Coronary artery (tissue), 2 donors: ENCODE measurements at regions not wholly inside any gene's neighbourhood (a gene's known extent, or its start where the extent isn't known, plus 50 kb on each side); places are given as distances from the start of the nearest gene placed in this dataset.

Source experiments
- DNase-seq: peaks from one replicate; pipeline ENCODE4 v3.0.0-alpha.2; 2017; ENCODE audit warnings: low spot score
- H3K27ac ChIP-seq, 2 donors: fragments of 200-600 bp; sonication (generic); one replicate each; pipeline ENCODE4 v1.5.1; 2016 to 2019
- H3K4me3 ChIP-seq: fragments of 200-600 bp; sonication (generic); 2 replicates; pipeline ENCODE4 v1.5.1; 2016; ENCODE audit warnings: mild to moderate bottlenecking, moderate library complexity
- TF ChIP-seq, protein P1 (sequence below): fragments of 200-600 bp; sonication (generic); IDR thresholded peaks from one replicate; pipeline ENCODE4 v1.5.1; 2019; ENCODE audit warnings: antibody characterized with exemption

DNA sequence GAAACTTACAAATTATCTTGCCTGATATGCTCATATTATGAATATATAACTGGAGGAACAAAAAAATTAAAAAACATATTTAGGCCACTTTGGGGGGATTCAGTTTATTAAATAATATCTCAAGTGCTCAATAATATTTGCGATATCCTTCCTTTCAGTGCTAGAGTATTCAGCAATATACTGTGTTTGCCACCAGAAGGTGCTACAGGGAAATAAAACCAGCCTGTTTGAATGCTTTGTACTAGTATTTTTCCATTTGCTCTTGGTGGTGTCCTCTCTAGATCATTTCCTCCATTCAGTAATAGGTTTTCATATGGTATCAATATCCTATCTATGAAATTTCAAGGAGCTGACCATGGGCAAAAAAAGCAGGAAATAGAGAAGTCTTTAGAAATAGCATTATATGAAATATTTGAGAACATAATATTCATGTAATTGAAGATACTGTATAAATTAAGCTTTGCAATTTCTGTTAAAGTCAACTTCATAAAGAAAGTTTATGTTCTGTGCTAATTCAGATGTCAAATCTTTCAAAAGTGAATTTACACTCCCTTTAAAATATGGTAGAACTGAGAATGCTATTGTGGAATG lies 106.2 kb upstream of the NAV3 start:
- H3K4me3 ChIP-seq = no peak overlapping the region
- H3K27ac ChIP-seq = no peak overlapping the region
- TF ChIP-seq, protein P1, sequence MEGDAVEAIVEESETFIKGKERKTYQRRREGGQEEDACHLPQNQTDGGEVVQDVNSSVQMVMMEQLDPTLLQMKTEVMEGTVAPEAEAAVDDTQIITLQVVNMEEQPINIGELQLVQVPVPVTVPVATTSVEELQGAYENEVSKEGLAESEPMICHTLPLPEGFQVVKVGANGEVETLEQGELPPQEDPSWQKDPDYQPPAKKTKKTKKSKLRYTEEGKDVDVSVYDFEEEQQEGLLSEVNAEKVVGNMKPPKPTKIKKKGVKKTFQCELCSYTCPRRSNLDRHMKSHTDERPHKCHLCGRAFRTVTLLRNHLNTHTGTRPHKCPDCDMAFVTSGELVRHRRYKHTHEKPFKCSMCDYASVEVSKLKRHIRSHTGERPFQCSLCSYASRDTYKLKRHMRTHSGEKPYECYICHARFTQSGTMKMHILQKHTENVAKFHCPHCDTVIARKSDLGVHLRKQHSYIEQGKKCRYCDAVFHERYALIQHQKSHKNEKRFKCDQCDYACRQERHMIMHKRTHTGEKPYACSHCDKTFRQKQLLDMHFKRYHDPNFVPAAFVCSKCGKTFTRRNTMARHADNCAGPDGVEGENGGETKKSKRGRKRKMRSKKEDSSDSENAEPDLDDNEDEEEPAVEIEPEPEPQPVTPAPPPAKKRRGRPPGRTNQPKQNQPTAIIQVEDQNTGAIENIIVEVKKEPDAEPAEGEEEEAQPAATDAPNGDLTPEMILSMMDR = no peak
- no peak for DNase-seq

DNA sequence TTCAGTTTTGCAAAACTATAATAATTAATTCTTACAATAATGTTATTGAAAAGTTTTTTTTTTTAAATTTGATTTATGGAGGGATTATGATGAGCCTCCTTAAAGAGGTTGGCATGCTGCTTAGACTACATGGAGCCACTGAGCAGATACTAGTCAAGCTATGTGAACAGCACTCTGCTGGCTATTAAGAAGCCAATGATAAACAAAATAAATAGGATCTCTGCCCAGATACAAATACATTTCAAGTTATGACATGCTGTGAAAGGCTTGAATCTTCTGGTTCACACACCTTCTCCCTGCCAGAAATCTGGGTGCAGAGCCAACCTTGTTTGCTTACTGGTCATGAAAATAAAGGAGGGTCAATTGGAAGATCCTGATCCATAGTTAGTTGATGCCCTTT lies 107.4 kb upstream of the NAV3 start:
- TF ChIP-seq, protein P1 = no peak

DNA sequence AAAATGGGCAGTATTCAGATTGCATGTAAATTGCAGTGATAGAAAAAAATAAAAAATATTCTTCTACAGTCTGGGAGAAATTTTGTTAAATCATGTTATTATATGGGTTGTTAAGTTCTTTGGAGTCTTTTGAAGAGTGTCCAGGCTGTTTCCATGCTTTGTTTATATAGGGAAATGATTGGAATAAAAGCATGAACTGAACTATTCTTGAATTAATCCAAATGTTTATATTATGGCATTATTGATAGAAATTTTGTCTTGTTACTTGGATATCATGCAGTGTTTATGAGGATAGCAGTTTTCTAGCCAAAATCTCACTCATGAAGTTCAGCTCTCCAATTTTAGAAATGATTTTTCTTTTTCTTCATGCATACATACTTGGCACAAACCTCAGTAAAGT lies 108.2 kb upstream of the NAV3 start:
- H3K4me3 ChIP-seq = no peak overlapping the region
- DNase-seq = no peak
- no peak overlapping the region for H3K27ac ChIP-seq
- TF ChIP-seq, protein P1 = no peak

More for the DNA sequence above, 107.4 kb upstream of the NAV3 start:
- Histone ChIP-seq H3K27ac (no peak overlapping the region), H3K4me3 (no peak overlapping the region)
- DNase-seq = no peak

DNA sequence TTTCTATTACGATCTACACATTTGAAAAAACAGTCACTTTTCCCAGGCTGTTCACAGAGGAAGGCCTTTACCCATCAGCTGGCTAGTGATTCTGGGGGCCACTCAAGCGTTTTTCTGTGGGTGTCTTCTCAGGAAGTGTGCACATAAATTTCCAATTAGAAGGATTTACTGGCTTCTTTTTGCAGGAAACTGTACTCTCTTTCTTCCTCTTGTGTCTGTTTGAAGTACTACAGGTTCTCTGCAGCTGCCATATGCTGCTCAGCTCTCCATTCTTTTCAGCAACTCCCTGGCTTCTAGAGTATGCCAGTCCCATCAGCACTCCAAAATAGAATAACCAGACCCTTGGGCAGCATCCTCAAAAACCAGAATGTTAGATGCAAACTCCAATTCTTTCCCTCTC lies 110.4 kb upstream of the NAV3 start:
- TF ChIP-seq, protein P1 = no peak
- DNase-seq = no peak
- H3K4me3 ChIP-seq = no peak overlapping the region
- H3K27ac ChIP-seq = no peak overlapping the region

DNA sequence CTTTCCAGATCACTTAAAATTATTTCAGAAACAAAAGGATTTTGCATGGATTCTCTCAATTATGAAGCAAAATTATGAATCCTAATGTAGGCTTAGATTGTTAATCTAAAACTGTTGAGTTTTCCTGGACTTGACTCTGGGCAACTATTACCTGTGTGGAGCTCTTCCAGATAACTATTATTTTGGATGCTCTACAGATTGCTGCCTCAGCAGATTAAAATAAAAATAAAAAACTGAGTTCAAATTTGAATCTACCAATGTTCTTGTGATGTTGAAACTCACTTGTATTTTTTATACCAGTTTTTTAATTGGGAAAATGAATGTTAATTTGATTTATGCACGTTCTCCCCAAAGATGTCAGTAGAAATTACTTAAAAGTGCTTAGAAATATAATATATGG lies 120.5 kb upstream of the NAV3 start:
- TF ChIP-seq, protein P1 = no peak

DNA sequence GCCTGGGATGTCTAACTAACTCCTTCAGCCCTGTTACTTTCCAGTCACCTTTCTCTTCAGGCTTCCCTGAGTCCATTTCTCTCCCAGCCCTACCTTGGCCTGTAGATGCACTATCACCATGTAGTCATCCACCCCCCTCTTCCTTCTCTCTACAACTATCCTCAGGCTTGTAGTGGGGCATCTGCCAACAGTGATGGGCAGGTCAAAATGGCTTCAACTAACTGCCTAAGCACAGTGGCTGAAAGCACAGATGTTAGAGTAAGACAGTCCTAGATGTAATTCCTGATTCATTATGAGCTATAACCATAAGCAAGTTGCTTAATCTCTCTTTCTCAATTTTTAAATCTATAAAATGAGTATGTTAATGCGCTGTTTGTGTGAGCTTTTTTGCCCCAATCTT lies 133.6 kb upstream of the NAV3 start:
- DNase-seq = no peak
- TF ChIP-seq, protein P1 = no peak
- Histone ChIP-seq H3K27ac (no peak overlapping the region), H3K4me3 (no peak overlapping the region)

More for the DNA sequence above, 120.5 kb upstream of the NAV3 start:
- no peak for DNase-seq
- no peak overlapping the region for H3K4me3 ChIP-seq
- H3K27ac ChIP-seq = no peak overlapping the region

DNA sequence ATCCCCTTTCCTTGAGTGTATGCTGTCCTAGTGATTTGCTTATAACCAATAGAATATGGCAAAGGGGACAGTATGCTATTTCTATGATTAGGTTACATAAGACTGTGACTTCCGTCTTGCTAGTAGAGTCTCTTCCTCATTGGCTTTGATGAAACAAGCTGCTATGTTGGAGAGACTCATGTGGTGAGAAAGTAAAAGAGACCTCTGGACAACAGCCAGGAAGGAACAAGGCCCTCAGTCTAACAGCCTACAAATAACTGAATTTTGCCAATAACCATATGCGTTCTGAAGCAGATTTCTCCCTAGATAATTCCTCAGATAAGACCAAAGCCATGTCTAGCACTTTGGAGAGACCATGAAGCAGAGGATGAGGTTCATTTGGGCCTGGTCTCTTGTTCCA lies 134.5 kb upstream of the NAV3 start:
- TF ChIP-seq, protein P1 = no peak
- Histone ChIP-seq H3K27ac (no peak overlapping the region), H3K4me3 (no peak overlapping the region)
- DNase-seq = no peak
